ENCODE measurements at regions not wholly inside any gene's neighbourhood (a gene's known extent, or its start where the extent isn't known, plus 50 kb on each side); places are given as distances from the start of the nearest gene placed in this dataset.

DNA sequence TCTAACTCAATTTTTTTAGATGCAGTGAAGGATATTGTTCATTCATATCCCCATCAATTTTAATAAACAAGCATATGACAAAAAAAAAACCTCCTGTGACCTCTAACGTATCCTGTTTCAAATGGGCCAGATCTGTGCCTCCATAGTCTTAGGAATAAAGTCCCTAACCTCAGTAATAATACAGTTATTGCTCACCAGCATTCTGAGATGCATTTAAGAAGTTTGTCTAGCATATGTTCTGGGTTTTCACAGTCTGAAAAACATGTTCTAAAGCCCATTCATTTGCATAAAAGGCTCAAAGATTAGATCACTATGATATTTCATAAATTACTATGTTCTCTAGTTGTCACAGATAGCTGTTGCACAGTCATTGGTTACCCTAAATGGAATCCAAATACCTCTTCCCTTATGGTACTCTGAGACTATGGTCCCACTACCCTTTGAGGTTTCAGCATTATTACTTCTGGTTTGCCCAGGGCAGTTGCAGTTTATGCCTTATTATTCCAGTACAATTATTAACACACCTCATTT, 190.1 kb downstream of the ZIC4 start:
- TF ChIP-seq, protein P1, sequence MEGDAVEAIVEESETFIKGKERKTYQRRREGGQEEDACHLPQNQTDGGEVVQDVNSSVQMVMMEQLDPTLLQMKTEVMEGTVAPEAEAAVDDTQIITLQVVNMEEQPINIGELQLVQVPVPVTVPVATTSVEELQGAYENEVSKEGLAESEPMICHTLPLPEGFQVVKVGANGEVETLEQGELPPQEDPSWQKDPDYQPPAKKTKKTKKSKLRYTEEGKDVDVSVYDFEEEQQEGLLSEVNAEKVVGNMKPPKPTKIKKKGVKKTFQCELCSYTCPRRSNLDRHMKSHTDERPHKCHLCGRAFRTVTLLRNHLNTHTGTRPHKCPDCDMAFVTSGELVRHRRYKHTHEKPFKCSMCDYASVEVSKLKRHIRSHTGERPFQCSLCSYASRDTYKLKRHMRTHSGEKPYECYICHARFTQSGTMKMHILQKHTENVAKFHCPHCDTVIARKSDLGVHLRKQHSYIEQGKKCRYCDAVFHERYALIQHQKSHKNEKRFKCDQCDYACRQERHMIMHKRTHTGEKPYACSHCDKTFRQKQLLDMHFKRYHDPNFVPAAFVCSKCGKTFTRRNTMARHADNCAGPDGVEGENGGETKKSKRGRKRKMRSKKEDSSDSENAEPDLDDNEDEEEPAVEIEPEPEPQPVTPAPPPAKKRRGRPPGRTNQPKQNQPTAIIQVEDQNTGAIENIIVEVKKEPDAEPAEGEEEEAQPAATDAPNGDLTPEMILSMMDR (conservative IDR thresholded peaks at IDR 0.05; ENCODE audit: low read length) = no peak
- TF ChIP-seq EZH2phosphoT487 (IDR thresholded peaks at IDR 0.05; ENCODE audit: borderline replicate concordance, low read depth, low read length) = no peak

All from OCI-LY7 (cell line).